ENCODE measurements at regions not wholly inside any gene's neighbourhood (a gene's known extent, or its start where the extent isn't known, plus 50 kb on each side); places are given as distances from the start of the nearest gene placed in this dataset.

GRCh38 chr7:24214670-24215069 lies 69.3 kb upstream of the NPY start:
- no peak for DNase-seq

DNA sequence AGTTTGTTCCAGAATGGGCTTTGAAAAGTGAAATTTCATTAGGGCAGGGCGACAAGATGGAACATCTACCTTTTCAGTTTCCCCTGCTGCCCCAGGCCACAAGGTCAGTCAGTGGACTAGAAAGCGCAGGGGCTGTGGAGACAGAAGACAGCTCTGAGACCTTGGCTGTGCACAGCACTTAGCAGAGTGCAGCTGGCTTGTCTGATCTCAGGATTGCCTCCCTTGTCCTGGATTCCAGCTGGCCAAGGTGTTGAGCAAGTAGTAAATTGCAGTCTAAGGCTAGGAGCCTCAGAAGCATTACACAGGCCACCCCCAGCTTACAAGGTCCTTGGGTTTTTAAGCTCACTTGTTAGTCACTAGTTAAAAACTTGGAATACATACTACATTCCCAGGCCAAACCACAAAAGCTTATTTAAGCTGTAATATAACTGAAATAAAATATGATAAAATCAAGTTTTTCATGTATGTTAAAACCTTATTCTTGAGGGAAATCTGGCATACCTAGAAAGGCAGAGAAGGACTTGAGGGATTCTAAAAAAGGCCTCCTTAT lies 67.3 kb upstream of the NPY start:
- DNase-seq = no peak

- no peak for DNase-seq
These were observed 62.5 kb upstream of the NPY start for GRCh38 chr7:24221500-24221899.

GRCh38 chr7:24227068-24227467 lies 56.9 kb upstream of the NPY start:
- DNase-seq = no peak

GRCh38 chr7:24227603-24228359 lies 56.2 kb upstream of the NPY start:
- DNase-seq = no peak

GRCh38 chr7:24229481-24230226 lies 54.3 kb upstream of the NPY start:
- DNase-seq = no peak

- DNase-seq = no peak
These were observed 52.5 kb upstream of the NPY start for GRCh38 chr7:24231493-24231892.

- DNase-seq = no peak
These were observed 50.6 kb upstream of the NPY start for GRCh38 chr7:24233386-24233785.

Data from NCI-H82 (cell line).